Fibroblast of upper back skin (primary cell): ENCODE measurements at regions not wholly inside any gene's neighbourhood (a gene's known extent, or its start where the extent isn't known, plus 50 kb on each side); places are given as distances from the start of the nearest gene placed in this dataset.
A peak's percentile ranks its signal among the peaks of the same experiment; 100 is the strongest.

ENCODE experiments used
- DNase-seq: peaks from one replicate; pipeline ENCODE4 v3.0.0-alpha.2; 2013

DNA sequence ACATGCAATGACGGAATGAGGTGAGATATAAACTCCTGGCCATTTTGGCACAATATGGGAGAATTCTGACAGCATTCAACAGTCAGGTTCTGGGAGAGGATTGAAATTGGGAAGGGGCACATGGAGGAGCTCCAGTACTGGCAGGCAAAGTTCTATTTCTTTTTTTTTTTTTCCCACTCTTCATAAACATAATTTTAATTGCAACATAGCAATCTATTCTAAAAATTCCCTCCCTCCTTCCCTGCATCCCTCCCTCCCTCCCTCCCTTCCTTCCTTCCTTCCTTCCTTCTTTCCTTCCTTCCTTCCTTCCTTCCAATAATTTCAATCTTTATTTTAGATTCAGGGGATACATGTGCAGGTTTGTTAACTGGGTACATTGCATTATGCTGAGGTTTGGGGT lies 93.2 kb downstream of the PTCSC3 start:
- no peak for DNase-seq

DNA sequence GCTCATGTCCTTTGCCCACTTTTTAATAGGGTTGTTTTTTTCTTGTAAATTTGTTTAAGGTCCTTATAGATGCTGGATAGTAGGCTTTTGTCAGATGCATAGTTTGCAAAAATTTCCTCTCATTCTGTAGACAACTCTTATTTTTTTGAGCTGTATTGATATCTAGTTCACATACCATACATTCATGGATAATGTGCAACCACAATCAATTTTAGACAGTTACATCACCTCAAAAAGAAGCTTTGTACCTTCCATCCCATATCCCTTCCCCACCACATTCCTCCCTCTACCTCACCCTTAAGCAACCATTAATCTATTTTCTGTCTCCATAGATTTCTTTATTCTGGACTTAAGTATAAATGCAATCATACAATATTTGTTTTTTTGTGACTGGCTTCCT lies 98.4 kb downstream of the PTCSC3 start:
- DNase-seq = no peak

- DNase-seq = no peak
Observed at GRCh38 chr14:36076197-36076596, 100.3 kb downstream of the PTCSC3 start.

DNA sequence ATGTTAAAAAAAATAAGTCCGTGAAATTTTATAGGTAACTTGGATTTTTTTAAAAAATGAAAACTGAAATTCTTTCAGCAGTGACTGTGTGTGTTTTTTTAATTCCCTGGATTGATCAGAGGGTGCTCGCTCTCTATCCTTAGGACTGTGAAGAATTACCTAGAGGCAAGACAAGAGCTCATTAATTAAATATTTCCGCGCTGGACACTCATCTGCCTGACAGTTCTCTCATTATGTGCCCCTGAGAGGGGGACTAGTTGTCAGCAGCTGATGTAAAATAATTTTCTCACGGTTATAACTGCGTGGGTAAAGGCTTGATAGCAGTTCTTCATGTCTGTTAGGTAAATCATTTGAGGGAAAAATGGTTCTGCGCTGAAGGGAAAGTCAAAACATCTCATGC lies 101.3 kb downstream of the PTCSC3 start:
- no peak for DNase-seq

- DNase-seq = no peak
Observed at GRCh38 chr14:36070720-36071043, 105.8 kb downstream of the PTCSC3 start.

DNA sequence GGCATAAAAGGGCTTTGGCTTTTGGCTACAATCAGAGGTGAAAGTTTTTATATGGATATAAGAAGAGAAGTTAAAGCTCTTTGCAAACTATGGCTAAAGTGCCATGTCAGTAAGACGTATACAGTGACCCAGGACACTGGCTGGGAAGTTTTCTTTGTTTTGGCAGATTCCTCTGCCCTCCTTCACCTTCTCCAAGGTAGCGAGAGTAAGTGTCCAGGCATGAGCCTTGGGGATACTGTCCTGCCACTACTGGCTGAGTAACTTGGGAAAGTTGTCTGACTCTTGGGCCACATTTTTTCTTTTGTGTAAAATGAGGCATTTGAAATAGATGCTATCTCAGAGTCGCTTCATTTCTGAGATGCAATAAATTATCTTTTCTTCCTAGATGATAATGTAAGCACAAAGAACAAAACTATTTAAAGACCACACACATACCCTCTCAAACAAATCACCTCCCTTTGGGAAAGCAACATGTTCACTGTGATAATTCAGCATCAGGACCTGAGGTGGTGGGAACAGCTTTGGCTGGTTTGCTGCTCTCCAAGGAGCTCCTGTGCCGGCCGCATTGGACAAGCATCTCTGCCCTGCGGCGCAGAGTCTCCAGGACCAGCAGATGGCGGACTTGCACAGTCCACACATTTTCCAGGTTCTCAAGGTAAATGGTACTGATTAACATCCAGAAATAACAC lies 106.3 kb downstream of the PTCSC3 start:
- peak; percentile 68 for DNase-seq

- DNase-seq = peak; percentile 28
Observed at GRCh38 chr14:36069535-36069900, 107.0 kb downstream of the PTCSC3 start.

- DNase-seq = peak; percentile 80
Observed at GRCh38 chr14:36068777-36069534, 107.6 kb downstream of the PTCSC3 start.

DNA sequence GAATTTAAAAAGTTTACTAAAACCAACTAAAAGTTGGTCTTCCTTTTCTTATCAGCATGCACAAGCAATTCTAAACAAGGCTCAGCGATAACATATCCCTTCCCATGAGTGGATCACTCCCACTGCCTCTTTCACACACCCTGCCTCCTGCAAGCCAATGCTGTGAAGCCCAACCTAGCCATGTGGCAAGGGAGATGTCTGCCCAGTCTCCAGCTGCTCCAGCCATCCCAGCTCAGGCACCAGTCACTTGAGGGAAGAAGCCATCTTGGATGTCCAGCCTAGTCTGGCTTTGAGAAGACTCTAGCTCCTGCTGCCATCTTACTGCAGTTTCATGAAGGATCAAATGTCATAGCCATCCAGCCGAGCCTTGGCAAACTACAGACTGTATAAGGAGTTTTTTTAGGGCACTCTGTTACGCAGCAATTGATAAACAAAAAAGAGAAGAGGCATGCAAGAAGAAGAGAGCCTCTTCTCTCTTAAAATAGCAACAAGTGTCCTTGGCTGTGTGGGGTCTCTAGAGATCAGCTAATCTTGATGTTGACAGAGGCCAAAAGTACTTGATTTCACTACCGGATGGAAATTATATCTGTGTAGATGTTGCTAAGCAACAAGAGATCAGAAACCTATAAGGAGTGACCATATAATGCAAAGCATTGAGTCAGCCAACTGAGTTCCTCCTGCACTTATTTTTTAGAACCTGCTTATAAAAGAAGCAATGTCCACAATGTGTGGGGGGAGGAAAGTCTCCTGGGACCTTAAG lies 108.9 kb downstream of the PTCSC3 start:
- DNase-seq = no peak

GRCh38 chr14:36066636-36067035 lies 109.9 kb downstream of the PTCSC3 start:
- no peak for DNase-seq

- no peak for DNase-seq
Observed at GRCh38 chr14:36065831-36066230, 110.7 kb downstream of the PTCSC3 start.

- DNase-seq = no peak
Observed at GRCh38 chr14:36059531-36059930, 117.0 kb downstream of the PTCSC3 start.

- no peak for DNase-seq
Observed at GRCh38 chr14:36057452-36058116, 118.9 kb downstream of the PTCSC3 start.

- DNase-seq = no peak
Observed at GRCh38 chr14:36056845-36057244, 119.7 kb downstream of the PTCSC3 start.

DNA sequence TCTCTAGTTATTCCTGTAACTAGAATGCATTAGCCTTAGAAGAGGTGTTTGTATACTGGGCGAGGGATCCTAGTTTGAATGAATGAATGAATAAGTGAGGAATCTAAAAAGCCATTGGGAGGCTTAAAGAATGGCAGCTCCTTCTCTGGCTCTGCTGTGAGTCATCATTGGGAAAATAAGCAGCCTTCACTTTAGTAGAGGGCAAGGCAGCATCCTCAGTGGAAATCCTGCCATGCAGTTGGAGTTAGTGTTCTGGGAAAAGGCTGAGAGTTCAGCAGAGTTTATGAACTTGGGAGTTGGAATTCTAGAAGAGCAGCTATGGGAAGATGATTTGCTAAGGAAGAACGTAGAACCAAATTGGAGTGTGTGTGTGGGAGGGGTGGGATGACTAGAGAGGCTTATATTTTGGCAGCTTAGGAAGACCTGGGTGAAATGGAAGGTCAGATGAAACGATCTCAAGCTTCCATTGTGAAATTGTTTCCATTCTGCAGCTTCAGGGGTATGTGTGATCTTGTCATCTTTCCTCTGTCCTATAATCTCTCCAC lies 120.8 kb downstream of the PTCSC3 start:
- no peak for DNase-seq

GRCh38 chr14:36055052-36055378 lies 121.5 kb downstream of the PTCSC3 start:
- DNase-seq = no peak

- no peak for DNase-seq
Observed at GRCh38 chr14:36054353-36055051, 122.0 kb downstream of the PTCSC3 start.

DNA sequence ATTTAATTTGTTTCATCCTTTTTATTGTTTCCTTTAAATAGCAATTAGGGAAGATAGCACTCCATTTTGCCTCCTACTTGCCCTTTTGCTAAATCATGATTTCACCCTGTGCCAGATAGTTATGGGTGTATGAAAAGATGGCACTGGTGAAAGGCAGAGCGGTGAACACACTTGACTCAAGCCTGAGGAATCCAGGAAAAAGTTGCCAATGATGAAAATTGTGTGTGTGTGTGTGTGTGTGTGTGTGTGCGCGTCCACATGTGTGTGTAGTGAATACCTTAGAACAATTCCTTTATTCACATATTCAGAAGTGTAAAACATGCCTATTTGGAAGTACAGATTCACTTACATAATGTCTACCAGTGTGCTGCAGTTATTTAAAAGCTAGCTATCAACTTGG lies 123.8 kb downstream of the PTCSC3 start:
- DNase-seq = no peak

DNA sequence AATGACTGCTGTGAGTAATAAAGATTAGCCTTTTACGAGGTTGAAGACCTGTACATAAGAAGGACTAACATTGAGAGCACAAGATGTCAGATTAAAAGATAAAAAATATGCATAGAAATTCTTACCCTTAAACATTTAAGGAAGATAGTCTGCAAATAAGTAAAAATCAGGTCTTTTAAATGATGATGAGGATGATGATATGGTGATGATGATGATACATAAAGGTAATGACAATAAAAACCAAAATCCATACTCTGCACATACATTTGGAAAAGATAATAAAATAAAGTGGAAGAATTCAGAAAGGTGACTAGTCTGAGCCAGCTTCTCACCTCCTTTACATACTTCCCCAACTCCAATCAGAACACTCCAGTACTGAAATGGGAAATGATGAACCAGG lies 124.5 kb downstream of the PTCSC3 start:
- no peak for DNase-seq

DNA sequence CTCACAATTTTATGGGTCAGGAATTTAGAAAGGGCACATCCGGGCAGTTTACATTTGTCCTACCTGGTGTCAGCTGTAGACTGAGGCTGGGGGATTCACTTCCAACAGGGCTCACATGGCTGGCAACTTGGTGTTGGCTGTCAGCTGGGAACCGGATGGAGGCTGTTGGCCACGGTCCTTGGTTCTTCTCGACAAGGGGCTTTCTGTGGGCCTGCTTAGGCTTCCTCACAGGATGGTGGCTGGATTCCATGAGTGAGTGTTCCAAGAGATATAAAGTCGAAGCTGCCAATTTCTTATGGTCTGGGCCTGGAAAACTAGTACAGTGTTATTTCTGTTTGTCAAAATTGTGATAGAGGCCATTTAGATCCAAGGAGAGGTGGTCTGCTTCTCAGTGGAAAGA lies 127.9 kb downstream of the PTCSC3 start:
- no peak for DNase-seq

DNA sequence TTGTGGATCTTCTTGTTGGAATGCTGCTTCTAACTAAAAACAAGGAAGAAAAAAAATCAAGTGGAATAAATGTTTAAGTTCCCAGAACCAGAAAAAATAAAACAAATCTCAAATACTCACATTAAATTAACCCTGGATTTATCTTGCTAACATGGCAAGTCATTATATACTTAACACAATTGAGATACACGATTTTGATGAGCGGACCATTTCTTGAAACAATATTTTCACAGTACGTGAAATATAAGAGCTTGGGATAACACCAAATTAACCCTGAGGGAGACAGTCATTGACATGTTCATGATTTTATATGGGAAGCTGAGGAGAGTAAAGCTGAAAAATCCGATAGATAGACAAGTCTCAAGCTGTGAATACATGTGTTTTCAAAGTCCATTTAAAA lies 128.6 kb downstream of the PTCSC3 start:
- no peak for DNase-seq

DNA sequence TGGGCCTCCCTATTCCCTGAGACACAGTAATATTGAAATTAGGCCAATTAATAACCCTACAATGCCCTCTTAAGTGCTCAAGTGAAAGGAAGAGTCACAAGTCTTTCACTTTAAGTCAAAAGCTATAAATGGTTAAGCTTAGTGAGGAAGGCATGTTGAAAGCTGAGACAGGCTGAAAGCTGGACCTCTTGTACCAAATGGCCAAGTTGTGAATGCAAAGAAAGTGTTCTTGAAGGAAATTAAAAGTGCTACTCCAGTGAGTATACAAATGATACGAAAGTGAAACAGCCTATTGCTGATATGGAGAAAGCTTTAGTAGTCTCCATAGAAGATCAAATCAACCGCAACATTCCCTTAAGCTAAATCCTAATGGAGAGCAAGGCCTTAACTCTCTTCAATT lies 140.8 kb downstream of the PTCSC3 start:
- no peak for DNase-seq

- no peak for DNase-seq
Observed at GRCh38 chr14:36028665-36029064, 147.9 kb downstream of the PTCSC3 start.
